H9 (cell line): ENCODE measurements at regions not wholly inside any gene's neighbourhood (a gene's known extent, or its start where the extent isn't known, plus 50 kb on each side); places are given as distances from the start of the nearest gene placed in this dataset.
A peak's percentile ranks its signal among the peaks of the same experiment; 100 is the strongest.

Experiments
- DNase-seq: peaks from one replicate; pipeline ENCODE4 v3.0.0-alpha.2; 2017
- H2AFZ ChIP-seq: one replicate; pipeline ENCODE4 v1.6.1; 2013; ENCODE audit warnings: mild to moderate bottlenecking, low read length, control low read depth, moderate library complexity
- H2AK5ac ChIP-seq: 2 replicates; pipeline ENCODE4 v1.6.1; 2013; ENCODE audit warnings: low read length, control low read depth, mixed read lengths; ENCODE audit not compliant: insufficient read length
- H2BK120ac ChIP-seq: one replicate; pipeline ENCODE4 v1.6.1; 2013; ENCODE audit warnings: low read depth, mild to moderate bottlenecking, low read length, control low read depth, inconsistent platforms; ENCODE audit not compliant: poor library complexity, severe bottlenecking
- H2BK12ac ChIP-seq: 2 replicates; pipeline ENCODE4 v1.6.1; 2013; ENCODE audit warnings: low read length, control low read depth, mixed read lengths, low read depth; ENCODE audit not compliant: insufficient read length
- H2BK15ac ChIP-seq: 2 replicates; pipeline ENCODE4 v1.6.1; 2013; ENCODE audit warnings: low read depth, low read length, control low read depth
- H2BK20ac ChIP-seq: one replicate; pipeline ENCODE4 v1.6.1; 2013; ENCODE audit warnings: low read depth, mild to moderate bottlenecking, low read length, control low read depth, inconsistent platforms; ENCODE audit not compliant: poor library complexity, severe bottlenecking
- H2BK5ac ChIP-seq: 2 replicates; pipeline ENCODE4 v1.6.1; 2013; ENCODE audit warnings: low read length, control low read depth, mixed read lengths; ENCODE audit not compliant: insufficient read length
- H3K14ac ChIP-seq: 2 replicates; pipeline ENCODE4 v1.6.1; 2013; ENCODE audit warnings: low read length, control low read depth; ENCODE audit not compliant: insufficient read depth
- H3K18ac ChIP-seq: 2 replicates; pipeline ENCODE4 v1.6.1; 2013; ENCODE audit warnings: low read depth, mild to moderate bottlenecking, mixed read lengths, low read length, control low read depth; ENCODE audit not compliant: insufficient read length
- H3K23ac ChIP-seq: 2 replicates; pipeline ENCODE4 v1.6.1; 2013; ENCODE audit warnings: low read length, control low read depth, mixed read lengths, low read depth; ENCODE audit not compliant: insufficient read length
- H3K23me2 ChIP-seq: 2 replicates; pipeline ENCODE4 v1.6.1; 2013; ENCODE audit warnings: low read depth, mild to moderate bottlenecking, mixed read lengths, low read length, control low read depth; ENCODE audit not compliant: insufficient read length, poor library complexity, severe bottlenecking
- H3K27ac ChIP-seq: 2 replicates; pipeline ENCODE4 v1.5.1; 2013; ENCODE audit warnings: low read length, control low read depth, mixed read lengths, low read depth; ENCODE audit not compliant: insufficient read length
- H3K27me3 ChIP-seq: 2 replicates; pipeline ENCODE4 v1.6.1; 2013; ENCODE audit warnings: low read length, control low read depth, inconsistent platforms; ENCODE audit not compliant: insufficient read depth
- H3K4ac ChIP-seq: 2 replicates; pipeline ENCODE4 v1.6.1; 2013; ENCODE audit warnings: low read depth, mild to moderate bottlenecking, control low read depth, inconsistent platforms, low read length, moderate library complexity
- H3K4me1 ChIP-seq: 2 replicates; pipeline ENCODE4 v1.6.1; 2013; ENCODE audit warnings: low read length, control low read depth, inconsistent platforms; ENCODE audit not compliant: insufficient read depth
- H3K4me2 ChIP-seq: 2 replicates; pipeline ENCODE4 v1.6.1; 2013; ENCODE audit warnings: low read length, control low read depth, mixed read lengths; ENCODE audit not compliant: insufficient read length, insufficient read depth
- H3K56ac ChIP-seq: 2 replicates; pipeline ENCODE4 v1.6.1; 2013; ENCODE audit warnings: low read depth, mild to moderate bottlenecking, mixed read lengths, low read length, control low read depth; ENCODE audit not compliant: insufficient read length
- H3K79me1 ChIP-seq: 2 replicates; pipeline ENCODE4 v1.6.1; 2013; ENCODE audit warnings: low read depth, mild to moderate bottlenecking, moderate library complexity, low read length, control low read depth, inconsistent platforms; ENCODE audit not compliant: insufficient read depth, poor library complexity, severe bottlenecking
- H3K79me2 ChIP-seq: 2 replicates; pipeline ENCODE4 v1.6.1; 2013; ENCODE audit warnings: low read length, control low read depth, inconsistent platforms; ENCODE audit not compliant: insufficient read depth
- H3K9ac ChIP-seq: 2 replicates; pipeline ENCODE4 v1.6.1; 2013; ENCODE audit warnings: low read length, control low read depth, mixed read lengths; ENCODE audit not compliant: insufficient read length; ENCODE audit errors: extremely low read depth
- H3K9me3 ChIP-seq: one replicate; pipeline ENCODE4 v1.6.1; 2013; ENCODE audit warnings: low read depth, low read length, inconsistent platforms; ENCODE audit not compliant: control insufficient read depth
- H3T11ph ChIP-seq: one replicate; pipeline ENCODE4 v1.6.1; 2013; ENCODE audit warnings: mild to moderate bottlenecking, low read length, control low read depth, inconsistent platforms
- H4K20me1 ChIP-seq: one replicate; pipeline ENCODE4 v1.6.1; 2013; ENCODE audit not compliant: control insufficient read depth, insufficient read length, insufficient read depth
- H4K5ac ChIP-seq: 2 replicates; pipeline ENCODE4 v1.6.1; 2013; ENCODE audit warnings: low read depth, mild to moderate bottlenecking, mixed read lengths, low read length, control low read depth; ENCODE audit not compliant: insufficient read length
- H4K8ac ChIP-seq: replicated peaks from 2 replicates; pipeline ENCODE4 v1.6.1; 2013; ENCODE audit warnings: low read length, control low read depth, mixed read lengths, low read depth; ENCODE audit not compliant: insufficient read length
- H4K91ac ChIP-seq: 2 replicates; pipeline ENCODE4 v1.6.1; 2013; ENCODE audit warnings: low read depth, mild to moderate bottlenecking, moderate library complexity, mixed read lengths, low read length, control low read depth; ENCODE audit not compliant: insufficient read length
- H3K27ac Mint-ChIP-seq, 3 experiments: 2 replicates in 2 of 3; 3 replicates in 1 of 3; pipeline ENCODE4 v1.8.0; 2020 to 2021; ENCODE audit warnings: mixed read lengths in 3 of 3, mild to moderate bottlenecking in 1 of 3, moderate library complexity in 1 of 3
- H3K27me3 Mint-ChIP-seq: 2 replicates; pipeline ENCODE4 v1.8.0; 2021; ENCODE audit warnings: low read depth, mild to moderate bottlenecking, moderate library complexity, mixed read lengths
- H3K36me3 Mint-ChIP-seq, 3 experiments: 2 replicates in 2 of 3; 3 replicates in 1 of 3; pipeline ENCODE4 v1.8.0; 2020 to 2021; ENCODE audit warnings: low read depth in 3 of 3, mixed read lengths in 3 of 3; ENCODE audit not compliant: insufficient read depth in 1 of 3
- H3K4me1 Mint-ChIP-seq, 2 experiments: 2 replicates each; pipeline ENCODE4 v1.8.0; 2020; ENCODE audit warnings: mixed read lengths in 2 of 2
- H3K4me3 Mint-ChIP-seq, 2 experiments: 2 replicates in 1 of 2; 3 replicates in 1 of 2; pipeline ENCODE4 v1.8.0; 2020 to 2021; ENCODE audit warnings: mild to moderate bottlenecking in 2 of 2, mixed read lengths in 2 of 2, moderate library complexity in 1 of 2
- H3K9me3 Mint-ChIP-seq, 2 experiments: 2 replicates in 1 of 2; 3 replicates in 1 of 2; pipeline ENCODE4 v1.8.0; 2020; ENCODE audit warnings: mild to moderate bottlenecking in 2 of 2, mixed read lengths in 2 of 2, moderate library complexity in 1 of 2
- WGBS: extraction: QIAGEN DNeasy Blood & Tissue Kit; methylation state at CpG from one replicate; pipeline ENCODE4 v1.1.7; 2013; ENCODE audit warnings: missing lambda C conversion rate, low lambda C conversion rate, mixed read lengths; ENCODE audit not compliant: insufficient read length; ENCODE audit errors: extremely low coverage; 5-methylcytosine and 5-hydroxymethylcytosine counted together
- TF ChIP-seq, protein P1 (sequence below): fragments of 200-600 bp; sonication (generic); conservative IDR thresholded peaks from 3 replicates; pipeline ENCODE4 v1.8.0; 2021; ENCODE audit warnings: antibody characterized with exemption, mild to moderate bottlenecking

DNA sequence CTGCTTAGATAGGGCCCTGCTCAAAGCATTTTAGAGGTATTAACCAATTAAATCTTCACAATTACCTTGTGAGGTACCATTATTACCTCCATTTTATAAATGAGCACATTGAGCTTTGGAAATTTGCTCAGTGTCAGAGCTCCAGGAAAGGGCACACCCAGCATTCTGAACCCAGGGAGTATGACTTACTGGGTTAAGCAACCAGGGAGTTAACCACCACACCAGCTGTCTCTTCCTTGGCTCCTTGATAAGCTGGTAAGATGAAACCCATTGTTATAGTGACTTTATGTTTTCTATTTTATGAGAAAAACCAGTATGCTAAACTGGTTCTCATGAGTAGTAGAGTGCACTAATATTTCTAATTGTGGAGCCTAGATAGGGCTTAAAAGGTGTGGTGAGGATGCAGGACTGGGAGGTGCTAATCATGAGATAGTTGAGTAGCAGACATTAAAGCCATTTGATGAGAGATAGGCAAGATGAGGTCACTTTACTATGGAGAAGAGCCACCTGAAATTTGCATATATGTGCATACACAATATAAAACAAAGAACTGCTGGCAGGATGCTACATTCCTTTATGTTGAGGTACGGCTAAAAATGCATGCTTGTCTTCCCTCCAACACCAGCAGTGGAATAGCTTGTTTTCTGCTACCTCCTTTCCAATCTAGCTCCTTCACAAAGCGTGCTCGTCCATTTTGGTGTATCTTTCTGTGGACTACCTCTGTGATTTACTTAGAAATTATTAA, 556.1 kb downstream of the SPRY1 start:
- Mint-ChIP-seq H3K4me3 (no peak overlapping the region), H3K36me3 (peaks cover 15 to 21% (median 19%) of the 10 kb centered on the region in 3 experiments), H3K4me1 (peaks cover 11 to 20% of the 10 kb centered on the region in 2 experiments), H3K27ac (peak overlapping the region in 2 of 3 experiments; percentile 65 to 81; a peak in 4 of 7 replicates), H3K9me3 (peaks cover 5 to 10% of the 10 kb centered on the region in 2 experiments; a peak in 3 of 5 replicates), H3K27me3 (no peaks in the 10 kb centered on the region)
- H3K23ac ChIP-seq = no peak overlapping the region
- H4K8ac ChIP-seq = no peak overlapping the region
- no peak overlapping the region for H2BK120ac ChIP-seq
- no peak overlapping the region; the same call in 1 of the 2 replicates for H3K4ac ChIP-seq
- no peaks in the 10 kb centered on the region; the same call in 1 of the 2 replicates for H3K4me1 ChIP-seq
- no peak overlapping the region for H3T11ph ChIP-seq
- H2BK20ac ChIP-seq = no peak overlapping the region
- no CpG with 5 or more reads among the region's 3 CpGs for WGBS
- H3K23me2 ChIP-seq = no peaks in the 10 kb centered on the region
- H3K4me2 ChIP-seq = no peak overlapping the region
- no peaks in the 10 kb centered on the region for H3K9me3 ChIP-seq
- peak overlapping the region; percentile 65 for H3K27ac ChIP-seq
- no peaks in the 10 kb centered on the region for H4K20me1 ChIP-seq
- H3K18ac ChIP-seq = no peak overlapping the region
- H3K27me3 ChIP-seq = no peaks in the 10 kb centered on the region
- DNase-seq = peak; percentile 48
- no peak overlapping the region for H2AFZ ChIP-seq
- no peak overlapping the region for H3K56ac ChIP-seq
- no peak overlapping the region for H3K14ac ChIP-seq
- no peaks in the 10 kb centered on the region for H3K79me2 ChIP-seq
- TF ChIP-seq, protein P1, sequence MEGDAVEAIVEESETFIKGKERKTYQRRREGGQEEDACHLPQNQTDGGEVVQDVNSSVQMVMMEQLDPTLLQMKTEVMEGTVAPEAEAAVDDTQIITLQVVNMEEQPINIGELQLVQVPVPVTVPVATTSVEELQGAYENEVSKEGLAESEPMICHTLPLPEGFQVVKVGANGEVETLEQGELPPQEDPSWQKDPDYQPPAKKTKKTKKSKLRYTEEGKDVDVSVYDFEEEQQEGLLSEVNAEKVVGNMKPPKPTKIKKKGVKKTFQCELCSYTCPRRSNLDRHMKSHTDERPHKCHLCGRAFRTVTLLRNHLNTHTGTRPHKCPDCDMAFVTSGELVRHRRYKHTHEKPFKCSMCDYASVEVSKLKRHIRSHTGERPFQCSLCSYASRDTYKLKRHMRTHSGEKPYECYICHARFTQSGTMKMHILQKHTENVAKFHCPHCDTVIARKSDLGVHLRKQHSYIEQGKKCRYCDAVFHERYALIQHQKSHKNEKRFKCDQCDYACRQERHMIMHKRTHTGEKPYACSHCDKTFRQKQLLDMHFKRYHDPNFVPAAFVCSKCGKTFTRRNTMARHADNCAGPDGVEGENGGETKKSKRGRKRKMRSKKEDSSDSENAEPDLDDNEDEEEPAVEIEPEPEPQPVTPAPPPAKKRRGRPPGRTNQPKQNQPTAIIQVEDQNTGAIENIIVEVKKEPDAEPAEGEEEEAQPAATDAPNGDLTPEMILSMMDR = no peak
- H3K79me1 ChIP-seq = no peaks in the 10 kb centered on the region
- H2BK15ac ChIP-seq = no peak overlapping the region
- H3K9ac ChIP-seq = no peak overlapping the region
- H2AK5ac ChIP-seq = no peak overlapping the region
- H4K91ac ChIP-seq = no peak overlapping the region
- no peak overlapping the region for H4K5ac ChIP-seq
- no peak overlapping the region for H2BK5ac ChIP-seq
- H2BK12ac ChIP-seq = no peak overlapping the region
